VCaP (cell line): ENCODE measurements at regions not wholly inside any gene's neighbourhood (a gene's known extent, or its start where the extent isn't known, plus 50 kb on each side); places are given as distances from the start of the nearest gene placed in this dataset.

Experiments used
- H3K27ac ChIP-seq: fragments of 450-650 bp; 2 replicates; pipeline ENCODE4 v1.5.1; 2017
- CTCF ChIP-seq: fragments of 450-650 bp; conservative IDR thresholded peaks from 2 replicates; pipeline ENCODE4 v1.5.1; 2017; ENCODE audit warnings: mild to moderate bottlenecking, moderate library complexity

GRCh38 chr3:78041486-78041885, 1001.6 kb downstream of the ROBO2 start:
- TF ChIP-seq CTCF = no peak
- peak overlapping the region; percentile 17; the same call in 1 of the 2 replicates for H3K27ac ChIP-seq

GRCh38 chr3:78046566-78046965, 1006.7 kb downstream of the ROBO2 start:
- H3K27ac ChIP-seq = no peak overlapping the region
- no peak for TF ChIP-seq CTCF

GRCh38 chr3:78048698-78049097, 1008.8 kb downstream of the ROBO2 start:
- no peak for TF ChIP-seq CTCF
- H3K27ac ChIP-seq = peak overlapping the region; percentile 28; the same call in 1 of the 2 replicates

- H3K27ac ChIP-seq = no peak overlapping the region
- TF ChIP-seq CTCF = no peak
These were observed 1009.6 kb downstream of the ROBO2 start for GRCh38 chr3:78049521-78049920.

- H3K27ac ChIP-seq = no peak overlapping the region
These were observed 1010.6 kb downstream of the ROBO2 start for GRCh38 chr3:78050276-78051065.

GRCh38 chr3:78052746-78053145, 1012.8 kb downstream of the ROBO2 start:
- TF ChIP-seq CTCF = no peak

More at GRCh38 chr3:78050276-78051065, 1010.6 kb downstream of the ROBO2 start:
- no peak for TF ChIP-seq CTCF

GRCh38 chr3:78066287-78066686, 1026.4 kb downstream of the ROBO2 start:
- TF ChIP-seq CTCF = no peak
- no peak overlapping the region for H3K27ac ChIP-seq

More at GRCh38 chr3:78052746-78053145, 1012.8 kb downstream of the ROBO2 start:
- H3K27ac ChIP-seq = no peak overlapping the region
